Uterus (tissue), 3 donors: ENCODE measurements at regions not wholly inside any gene's neighbourhood (a gene's known extent, or its start where the extent isn't known, plus 50 kb on each side); places are given as distances from the start of the nearest gene placed in this dataset.

Experiments used
- DNase-seq, 2 donors: peaks; one replicate each; pipeline ENCODE4 v3.0.0-alpha.2; 2019 to 2020
- H3K27ac ChIP-seq, 2 donors: fragments of 200-600 bp; sonication (generic); 1 replicate in 1 of 2; 2 replicates in 1 of 2; pipeline ENCODE4 v1.5.1; 2016 to 2018
- H3K27me3 ChIP-seq, 2 donors: fragments of 200-600 bp; sonication (generic); one replicate each; pipeline ENCODE4 v1.5.1; 2018 to 2019; ENCODE audit warnings: control low read depth in 1 of 2
- H3K36me3 ChIP-seq, 2 donors: fragments of 200-600 bp; sonication (generic); one replicate each; pipeline ENCODE4 v1.5.1; 2019; ENCODE audit warnings: control low read depth in 1 of 2
- H3K4me1 ChIP-seq, 2 donors: fragments of 200-600 bp; sonication (generic); one replicate each; pipeline ENCODE4 v1.5.1; 2018 to 2019; ENCODE audit warnings: control low read depth in 1 of 2
- H3K4me3 ChIP-seq, 2 donors: fragments of 200-600 bp; sonication (generic); 1 replicate in 1 of 2; 2 replicates in 1 of 2; pipeline ENCODE4 v1.5.1; 2018 to 2019; ENCODE audit warnings: mild to moderate bottlenecking in 1 of 2
- H3K9me3 ChIP-seq, 2 donors: fragments of 200-600 bp; sonication (generic); one replicate each; pipeline ENCODE4 v1.5.1; 2019; ENCODE audit warnings: control low read depth in 1 of 2
- CTCF ChIP-seq, 4 experiments: fragments of 200-600 bp in 2 of 4; fragments of 450-650 bp in 2 of 4; sonication (generic) in 2 of 4; IDR thresholded peaks; one replicate each; pipeline ENCODE4 v1.5.1; 2016 to 2019; ENCODE audit warnings: antibody characterized with exemption in 4 of 4, mild to moderate bottlenecking in 2 of 4, moderate library complexity in 1 of 4
- POLR2A ChIP-seq, 2 donors: fragments of 450-650 bp; IDR thresholded peaks; one replicate each; pipeline ENCODE4 v1.6.1; 2016; ENCODE audit warnings: antibody characterized with exemption in 2 of 2, mild to moderate bottlenecking in 1 of 2, moderate library complexity in 1 of 2
- intact Hi-C: fragments of 100-400 bp; cut with DNase I; formaldehyde crosslinking; loops from one replicate; pipeline ENCODE4 v1.15.1; 2023; ENCODE audit warnings: low total_unique reads
- donor health status: DM: yes; HTN: yes; CAD: no.

- no peaks in the 10 kb centered on the region for H3K4me1 ChIP-seq
- H3K4me3 ChIP-seq, result no peak overlapping the region
- intact Hi-C loops, result no loop called here
- TF ChIP-seq POLR2A (IDR thresholded peaks at IDR 0.05) (no peak), CTCF (IDR thresholded peaks at IDR 0.05) (no peak)
- no peak for DNase-seq
- H3K27me3 ChIP-seq, result no peaks in the 10 kb centered on the region
- H3K9me3 ChIP-seq, result no peaks in the 10 kb centered on the region
- H3K36me3 ChIP-seq, result no peaks in the 10 kb centered on the region
- no peak overlapping the region for H3K27ac ChIP-seq
Measured at GRCh38 chrX:42106556-42106955, 183.2 kb upstream of the CASK start.

GRCh38 chrX:42102586-42103282 is 179.4 kb upstream of the CASK start:
- intact Hi-C loops, result no loop called here
- TF ChIP-seq CTCF (IDR thresholded peaks at IDR 0.05) (no peak), POLR2A (IDR thresholded peaks at IDR 0.05) (no peak)
- no peaks in the 10 kb centered on the region for H3K9me3 ChIP-seq
- H3K27me3 ChIP-seq, result no peaks in the 10 kb centered on the region
- H3K4me3 ChIP-seq, result no peak overlapping the region
- no peak overlapping the region for H3K27ac ChIP-seq
- no peaks in the 10 kb centered on the region for H3K4me1 ChIP-seq
- no peaks in the 10 kb centered on the region for H3K36me3 ChIP-seq
- DNase-seq, result no peak

GRCh38 chrX:42098900-42099299 is 175.5 kb upstream of the CASK start:
- intact Hi-C loops, result no loop called here
- no peaks in the 10 kb centered on the region for H3K4me1 ChIP-seq
- H3K27me3 ChIP-seq, result no peaks in the 10 kb centered on the region
- H3K36me3 ChIP-seq, result no peaks in the 10 kb centered on the region
- H3K9me3 ChIP-seq, result no peaks in the 10 kb centered on the region
- DNase-seq, result no peak
- TF ChIP-seq POLR2A (IDR thresholded peaks at IDR 0.05), result no peak
- no peak for TF ChIP-seq CTCF (IDR thresholded peaks at IDR 0.05)
- no peak overlapping the region for H3K4me3 ChIP-seq
- H3K27ac ChIP-seq, result no peak overlapping the region

GRCh38 chrX:42097486-42097885 is 174.1 kb upstream of the CASK start:
- TF ChIP-seq POLR2A (IDR thresholded peaks at IDR 0.05), result no peak
- no peak for TF ChIP-seq CTCF (IDR thresholded peaks at IDR 0.05)
- Histone ChIP-seq H3K9me3 (no peaks in the 10 kb centered on the region), H3K4me3 (no peak overlapping the region), H3K27me3 (no peaks in the 10 kb centered on the region), H3K27ac (no peak overlapping the region), H3K4me1 (no peaks in the 10 kb centered on the region), H3K36me3 (no peaks in the 10 kb centered on the region)
- DNase-seq, result no peak
- intact Hi-C loops, result no loop called here

GRCh38 chrX:42096265-42096920 is 173.0 kb upstream of the CASK start:
- DNase-seq, result no peak
- Histone ChIP-seq H3K27ac (no peak overlapping the region), H3K9me3 (no peaks in the 10 kb centered on the region), H3K36me3 (no peaks in the 10 kb centered on the region), H3K4me1 (no peaks in the 10 kb centered on the region), H3K4me3 (no peak overlapping the region), H3K27me3 (no peaks in the 10 kb centered on the region)
- intact Hi-C loops, result no loop called here
- TF ChIP-seq POLR2A (IDR thresholded peaks at IDR 0.05), result no peak
- no peak for TF ChIP-seq CTCF (IDR thresholded peaks at IDR 0.05)
